ENCODE measurements at regions not wholly inside any gene's neighbourhood (a gene's known extent, or its start where the extent isn't known, plus 50 kb on each side); places are given as distances from the start of the nearest gene placed in this dataset.
"Not testable (repeated sequence)": the region's sequence is repeated elsewhere in the genome, so short reads cannot be mapped to it uniquely, and the experiment has no call there.

GRCh38 chr16:13850173-13850572 is 69.8 kb upstream of the ERCC4 start:
- BruUV-seq (replicated peaks); H3K9ac ChIP-seq (ENCODE audit: control insufficient read depth, insufficient read depth, low read length); intact Hi-C loops (cut with micrococcal nuclease; ENCODE audit: unreplicated experiment); H3K79me2 ChIP-seq (ENCODE audit: control insufficient read depth, insufficient read depth, low read length); H3K9me3 ChIP-seq (replicated peaks; ENCODE audit: control insufficient read depth, insufficient read depth, low read length); H3K4me3 ChIP-seq; H3K4me2 ChIP-seq (ENCODE audit: control insufficient read depth, insufficient read depth); FAIRE-seq; H3K4me1 ChIP-seq (ENCODE audit: control insufficient read depth, insufficient read depth, low read length); RAD21 ChIA-PET (ENCODE audit: unreplicated experiment); in situ Hi-C loops (cut with MboI); H2AFZ ChIP-seq (ENCODE audit: control insufficient read depth, low read depth, low read length); H3K36me3 ChIP-seq (ENCODE audit: control insufficient read depth in 2 of 2, insufficient read depth in 2 of 2, low read length in 1 of 2); POLR2A ChIA-PET; DNase-seq (ENCODE audit: low read depth, low spot score); H3K27me3 ChIP-seq (replicated peaks in 1 of 2; ENCODE audit: control insufficient read depth in 2 of 2, insufficient read depth in 2 of 2, low read length in 1 of 2); H4K20me1 ChIP-seq (ENCODE audit: control insufficient read depth, insufficient read depth); H3K27ac ChIP-seq (ENCODE audit: control insufficient read depth, insufficient read depth); ATAC-seq: not testable (repeated sequence)
- 35% methylated on average over 3 of the region's 4 CpGs for WGBS (ENCODE audit: insufficient coverage, insufficient replicate concordance, low lambda C conversion rate, missing lambda C conversion rate)
- SMC1A ChIA-PET (ENCODE audit: uncharacterized antibody, unreplicated experiment) = interaction anchor here (0.8 kb wide), 1 partner anchor 12 kb away, joined by 3 read pairs; no protein-coding TSS in a partner anchor
- CTCF ChIA-PET = interaction anchor here (1.9 kb wide), 1 partner anchor 15 kb away, joined by 4 read pairs; no protein-coding TSS in a partner anchor

GRCh38 chr16:13852827-13853226 is 67.1 kb upstream of the ERCC4 start:
- Histone ChIP-seq H3K9me3 (replicated peaks; ENCODE audit: control insufficient read depth, insufficient read depth, low read length) (no peaks in the 10 kb centered on the region), H4K20me1 (ENCODE audit: control insufficient read depth, insufficient read depth) (no peaks in the 10 kb centered on the region), H3K4me2 (ENCODE audit: control insufficient read depth, insufficient read depth) (no peak overlapping the region), H3K9ac (ENCODE audit: control insufficient read depth, insufficient read depth, low read length) (no peak overlapping the region), H3K27me3 (replicated peaks in 1 of 2; ENCODE audit: control insufficient read depth in 2 of 2, insufficient read depth in 2 of 2, low read length in 1 of 2) (no peaks in the 10 kb centered on the region; a peak in 1 of 4 replicates), H3K4me3 (no peak overlapping the region), H2AFZ (ENCODE audit: control insufficient read depth, low read depth, low read length) (no peak overlapping the region), H3K79me2 (ENCODE audit: control insufficient read depth, insufficient read depth, low read length) (no peaks in the 10 kb centered on the region), H3K27ac (ENCODE audit: control insufficient read depth, insufficient read depth) (no peak overlapping the region), H3K36me3 (ENCODE audit: control insufficient read depth in 2 of 2, insufficient read depth in 2 of 2, low read length in 1 of 2) (no peaks in the 10 kb centered on the region), H3K4me1 (ENCODE audit: control insufficient read depth, insufficient read depth, low read length) (no peaks in the 10 kb centered on the region)
- ChIA-PET POLR2A (no interaction called here), SMC1A (ENCODE audit: uncharacterized antibody, unreplicated experiment) (no interaction called here), RAD21 (ENCODE audit: unreplicated experiment) (no interaction called here), CTCF (no interaction called here)
- TF ChIP-seq SP1 (IDR thresholded peaks at IDR 0.05; ENCODE audit: low read depth, low read length) = no peak
- no peak for TF ChIP-seq CREB1 (IDR thresholded peaks at IDR 0.05; ENCODE audit: low read depth)
- TF ChIP-seq SIN3A (IDR thresholded peaks at IDR 0.05; ENCODE audit: low read depth, low read length) = no peak
- TF ChIP-seq ASH2L (IDR thresholded peaks at IDR 0.05; ENCODE audit: borderline replicate concordance, low read depth) = no peak
- TF ChIP-seq ESRRA (IDR thresholded peaks at IDR 0.05; ENCODE audit: low read length) = no peak
- TF ChIP-seq PBX3 (IDR thresholded peaks at IDR 0.05; ENCODE audit: insufficient replicate concordance, low read depth, low read length) = no peak
- TF ChIP-seq POU2F2 (IDR thresholded peaks at IDR 0.05; ENCODE audit: borderline replicate concordance, low read depth, low read length) = no peak
- no peak for TF ChIP-seq NR2C1 (IDR thresholded peaks at IDR 0.05)
- no peak for TF ChIP-seq ZNF384 (IDR thresholded peaks at IDR 0.05; ENCODE audit: borderline replicate concordance, low read depth, low read length)
- FAIRE-seq (no peak), ATAC-seq (no peak), DNase-seq (ENCODE audit: low read depth, low spot score) (no peak)
- 54% methylated on average over 5 of the region's 5 CpGs for WGBS (ENCODE audit: insufficient coverage, insufficient replicate concordance, low lambda C conversion rate, missing lambda C conversion rate)
- intact Hi-C loops (cut with micrococcal nuclease; ENCODE audit: unreplicated experiment) = no loop called here
- in situ Hi-C loops (cut with MboI) = no loop called here
- BruUV-seq (replicated peaks) = no TSS peak
